ENCODE measurements at regions not wholly inside any gene's neighbourhood (a gene's known extent, or its start where the extent isn't known, plus 50 kb on each side); places are given as distances from the start of the nearest gene placed in this dataset.

GRCh38 chr20:56927127-56927526 is 298.0 kb downstream of the TFAP2C start:
- Histone ChIP-seq H3K9me2 (ENCODE audit: low read depth, low read length) (no peaks in the 10 kb centered on the region), H3K27ac (ENCODE audit: low read depth, low read length, poor library complexity, severe bottlenecking) (no peak overlapping the region), H3K36me3 (ENCODE audit: insufficient read depth, low read length) (no peaks in the 10 kb centered on the region), H3K4me1 (ENCODE audit: insufficient read depth, low read length, severe bottlenecking) (no peaks in the 10 kb centered on the region), H3F3A (ENCODE audit: insufficient read depth, low read length) (no peaks in the 10 kb centered on the region), H3K79me2 (ENCODE audit: insufficient read depth, low read length) (no peaks in the 10 kb centered on the region), H4K20me1 (ENCODE audit: insufficient read depth, low read length) (no peaks in the 10 kb centered on the region), H3K4me2 (ENCODE audit: low read length) (no peak overlapping the region), H3K9ac (ENCODE audit: low read length) (no peak overlapping the region), H3K27me3 (ENCODE audit: insufficient read depth, low read length) (no peaks in the 10 kb centered on the region; the same call in 1 of the 2 replicates), H3K4me3 (ENCODE audit: low read depth, low read length, poor library complexity, severe bottlenecking) (no peak overlapping the region), H3K9me3 (ENCODE audit: low read length) (no peaks in the 10 kb centered on the region), H2AFZ (ENCODE audit: low read length) (no peak overlapping the region)
- TF ChIP-seq CTCF (IDR thresholded peaks at IDR 0.05; ENCODE audit: low read length) (no peak), EZH2 (IDR thresholded peaks at IDR 0.05; ENCODE audit: borderline replicate concordance, low read length) (no peak)

- H3K27ac ChIP-seq (ENCODE audit: low read depth, low read length, poor library complexity, severe bottlenecking), result no peak overlapping the region
- no peaks in the 10 kb centered on the region for H3K79me2 ChIP-seq (ENCODE audit: insufficient read depth, low read length)
- no peak overlapping the region for H3K4me2 ChIP-seq (ENCODE audit: low read length)
- H3K9me3 ChIP-seq (ENCODE audit: low read length), result no peaks in the 10 kb centered on the region
- H3F3A ChIP-seq (ENCODE audit: insufficient read depth, low read length), result no peaks in the 10 kb centered on the region
- H3K36me3 ChIP-seq (ENCODE audit: insufficient read depth, low read length), result no peaks in the 10 kb centered on the region
- H3K9me2 ChIP-seq (ENCODE audit: low read depth, low read length), result no peaks in the 10 kb centered on the region
- H3K4me1 ChIP-seq (ENCODE audit: insufficient read depth, low read length, severe bottlenecking), result no peaks in the 10 kb centered on the region
- no peaks in the 10 kb centered on the region for H4K20me1 ChIP-seq (ENCODE audit: insufficient read depth, low read length)
- no peaks in the 10 kb centered on the region; the same call in 1 of the 2 replicates for H3K27me3 ChIP-seq (ENCODE audit: insufficient read depth, low read length)
- no peak overlapping the region for H3K9ac ChIP-seq (ENCODE audit: low read length)
- no peak overlapping the region for H3K4me3 ChIP-seq (ENCODE audit: low read depth, low read length, poor library complexity, severe bottlenecking)
- no peak for TF ChIP-seq CTCF (IDR thresholded peaks at IDR 0.05; ENCODE audit: low read length)
- no peak for TF ChIP-seq EZH2 (IDR thresholded peaks at IDR 0.05; ENCODE audit: borderline replicate concordance, low read length)
- no peak overlapping the region for H2AFZ ChIP-seq (ENCODE audit: low read length)
These were observed 298.9 kb downstream of the TFAP2C start for GRCh38 chr20:56928007-56928406.

GRCh38 chr20:56929606-56930005 is 300.5 kb downstream of the TFAP2C start:
- Histone ChIP-seq H3K9me2 (ENCODE audit: low read depth, low read length) (no peaks in the 10 kb centered on the region), H3K4me2 (ENCODE audit: low read length) (no peak overlapping the region), H3K79me2 (ENCODE audit: insufficient read depth, low read length) (no peaks in the 10 kb centered on the region), H3K27me3 (ENCODE audit: insufficient read depth, low read length) (no peaks in the 10 kb centered on the region; the same call in 1 of the 2 replicates), H3K27ac (ENCODE audit: low read depth, low read length, poor library complexity, severe bottlenecking) (no peak overlapping the region), H3K9me3 (ENCODE audit: low read length) (no peaks in the 10 kb centered on the region), H2AFZ (ENCODE audit: low read length) (no peak overlapping the region), H3K36me3 (ENCODE audit: insufficient read depth, low read length) (no peaks in the 10 kb centered on the region), H4K20me1 (ENCODE audit: insufficient read depth, low read length) (no peaks in the 10 kb centered on the region), H3F3A (ENCODE audit: insufficient read depth, low read length) (no peaks in the 10 kb centered on the region), H3K4me1 (ENCODE audit: insufficient read depth, low read length, severe bottlenecking) (no peaks in the 10 kb centered on the region), H3K4me3 (ENCODE audit: low read depth, low read length, poor library complexity, severe bottlenecking) (no peak overlapping the region), H3K9ac (ENCODE audit: low read length) (no peak overlapping the region)
- no peak for TF ChIP-seq CTCF (IDR thresholded peaks at IDR 0.05; ENCODE audit: low read length)
- no peak for TF ChIP-seq EZH2 (IDR thresholded peaks at IDR 0.05; ENCODE audit: borderline replicate concordance, low read length)
